IPS-20b (cell line): ENCODE measurements at regions not wholly inside any gene's neighbourhood (a gene's known extent, or its start where the extent isn't known, plus 50 kb on each side); places are given as distances from the start of the nearest gene placed in this dataset.

Experiments
- H3K27ac ChIP-seq: one replicate; pipeline ENCODE4 v1.5.1; 2013; ENCODE audit warnings: low read length
- H3K27me3 ChIP-seq: 2 replicates; pipeline ENCODE4 v1.6.1; 2013; ENCODE audit warnings: mild to moderate bottlenecking, low read length, inconsistent platforms; ENCODE audit not compliant: insufficient read depth
- H3K36me3 ChIP-seq: 2 replicates; pipeline ENCODE4 v1.6.1; 2013; ENCODE audit warnings: low read depth, mild to moderate bottlenecking, inconsistent platforms, low read length, moderate library complexity; ENCODE audit not compliant: insufficient read depth
- H3K4me1 ChIP-seq: 2 replicates; pipeline ENCODE4 v1.6.1; 2013; ENCODE audit warnings: mild to moderate bottlenecking, control low read depth, inconsistent platforms, low read length, moderate library complexity; ENCODE audit not compliant: insufficient read depth
- H3K4me3 ChIP-seq: 2 replicates; pipeline ENCODE4 v1.5.1; 2013; ENCODE audit warnings: mild to moderate bottlenecking, low read length, inconsistent platforms
- H3K9ac ChIP-seq: 2 replicates; pipeline ENCODE4 v1.6.1; 2013; ENCODE audit warnings: low read depth, mild to moderate bottlenecking, inconsistent platforms, low read length, moderate library complexity
- H3K9me3 ChIP-seq: 2 replicates; pipeline ENCODE4 v1.6.1; 2013; ENCODE audit warnings: mild to moderate bottlenecking, low read depth, low read length, inconsistent platforms; ENCODE audit not compliant: insufficient read depth

GRCh38 chr2:207283356-207283755 is 117.6 kb upstream of the KLF7 start:
- Histone ChIP-seq H3K4me3 (no peak overlapping the region), H3K9ac (no peak overlapping the region)

DNA sequence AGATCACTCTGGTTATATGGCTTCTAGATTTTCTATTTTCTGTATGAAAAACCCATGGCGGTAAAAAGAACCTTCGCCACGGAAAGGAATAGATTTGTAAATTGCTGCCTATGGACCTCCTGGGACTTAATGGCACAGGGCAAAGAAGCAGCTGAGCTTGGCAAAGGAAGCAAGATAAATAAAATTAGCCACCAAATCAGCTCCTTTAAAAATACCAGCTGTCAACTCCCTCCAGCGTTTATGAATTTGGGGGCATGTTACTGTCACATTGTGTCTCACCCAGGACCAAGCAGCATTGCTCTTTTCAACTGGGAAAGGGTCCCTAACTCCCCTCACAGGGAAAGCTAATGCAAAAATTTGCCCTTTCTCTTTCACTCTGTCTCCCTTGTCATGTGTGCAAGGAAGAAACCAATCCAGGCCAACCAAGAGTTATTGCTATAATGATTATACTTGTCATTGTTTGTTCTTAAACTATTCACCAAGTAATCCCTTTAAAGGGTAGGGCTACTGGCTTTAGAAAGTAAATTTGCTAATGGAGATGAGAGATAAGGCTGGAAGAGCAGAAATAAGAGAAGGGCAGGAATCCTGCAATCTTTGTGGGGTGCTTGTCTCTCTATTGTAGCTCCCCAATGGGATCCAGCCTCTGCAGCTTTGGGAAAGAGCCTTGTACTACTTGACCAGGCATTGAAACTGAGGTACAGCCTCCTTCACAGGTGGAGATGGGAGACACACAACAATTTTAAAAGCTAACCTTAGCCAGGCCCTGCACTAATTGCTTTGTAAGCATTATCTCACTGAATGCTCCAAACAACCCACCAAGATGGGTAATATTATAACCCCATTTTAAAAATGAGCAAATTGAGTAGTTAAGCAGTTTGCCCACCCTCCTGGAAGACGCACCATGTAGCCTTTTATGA is 119.1 kb upstream of the KLF7 start:
- Histone ChIP-seq H3K9ac (no peak overlapping the region), H3K27me3 (no peaks in the 10 kb centered on the region), H3K36me3 (no peaks in the 10 kb centered on the region), H3K4me3 (no peak overlapping the region), H3K9me3 (no peaks in the 10 kb centered on the region), H3K27ac (no peak overlapping the region), H3K4me1 (peaks cover 24% of the 10 kb centered on the region)

More at GRCh38 chr2:207283356-207283755, 117.6 kb upstream of the KLF7 start:
- Histone ChIP-seq H3K36me3 (no peaks in the 10 kb centered on the region), H3K27ac (no peak overlapping the region), H3K4me1 (peaks cover 10% of the 10 kb centered on the region; the same call in 1 of the 2 replicates), H3K9me3 (no peaks in the 10 kb centered on the region), H3K27me3 (no peaks in the 10 kb centered on the region)

- Histone ChIP-seq H3K9ac (no peak overlapping the region), H3K27me3 (no peaks in the 10 kb centered on the region), H3K4me3 (no peak overlapping the region), H3K9me3 (no peaks in the 10 kb centered on the region), H3K4me1 (peaks cover 24% of the 10 kb centered on the region), H3K36me3 (no peaks in the 10 kb centered on the region), H3K27ac (no peak overlapping the region)
Observed at GRCh38 chr2:207285473-207285815, 119.7 kb upstream of the KLF7 start.

DNA sequence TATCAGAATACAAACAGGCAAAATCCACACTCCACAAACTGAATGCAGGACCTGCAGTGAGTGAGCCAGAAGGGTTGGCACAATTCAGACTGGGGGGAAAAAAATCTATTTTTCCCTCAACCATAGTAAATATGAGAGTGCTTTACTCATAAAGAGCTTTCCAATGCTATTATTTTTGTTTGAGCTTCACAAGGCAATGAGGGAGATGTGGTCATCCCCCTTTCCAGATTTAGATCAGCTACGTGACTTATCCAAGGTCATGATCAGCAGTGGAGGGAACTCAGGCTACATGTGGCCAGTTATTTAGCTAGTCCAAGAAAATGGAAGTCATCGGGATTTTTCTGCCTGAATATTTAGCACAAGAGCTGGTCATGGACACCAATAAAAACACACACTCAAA is 120.4 kb upstream of the KLF7 start:
- no peaks in the 10 kb centered on the region for H3K9me3 ChIP-seq
- no peak overlapping the region for H3K9ac ChIP-seq
- no peak overlapping the region for H3K27ac ChIP-seq
- no peaks in the 10 kb centered on the region for H3K36me3 ChIP-seq
- H3K4me3 ChIP-seq, result no peak overlapping the region
- H3K27me3 ChIP-seq, result no peaks in the 10 kb centered on the region
- peaks cover 24% of the 10 kb centered on the region for H3K4me1 ChIP-seq

GRCh38 chr2:207288628-207289027 is 122.9 kb upstream of the KLF7 start:
- no peaks in the 10 kb centered on the region for H3K9me3 ChIP-seq
- H3K27ac ChIP-seq, result no peak overlapping the region
- H3K4me1 ChIP-seq, result peaks cover 24% of the 10 kb centered on the region
- no peaks in the 10 kb centered on the region for H3K27me3 ChIP-seq
- no peak overlapping the region for H3K9ac ChIP-seq
- H3K36me3 ChIP-seq, result no peaks in the 10 kb centered on the region
- no peak overlapping the region for H3K4me3 ChIP-seq

DNA sequence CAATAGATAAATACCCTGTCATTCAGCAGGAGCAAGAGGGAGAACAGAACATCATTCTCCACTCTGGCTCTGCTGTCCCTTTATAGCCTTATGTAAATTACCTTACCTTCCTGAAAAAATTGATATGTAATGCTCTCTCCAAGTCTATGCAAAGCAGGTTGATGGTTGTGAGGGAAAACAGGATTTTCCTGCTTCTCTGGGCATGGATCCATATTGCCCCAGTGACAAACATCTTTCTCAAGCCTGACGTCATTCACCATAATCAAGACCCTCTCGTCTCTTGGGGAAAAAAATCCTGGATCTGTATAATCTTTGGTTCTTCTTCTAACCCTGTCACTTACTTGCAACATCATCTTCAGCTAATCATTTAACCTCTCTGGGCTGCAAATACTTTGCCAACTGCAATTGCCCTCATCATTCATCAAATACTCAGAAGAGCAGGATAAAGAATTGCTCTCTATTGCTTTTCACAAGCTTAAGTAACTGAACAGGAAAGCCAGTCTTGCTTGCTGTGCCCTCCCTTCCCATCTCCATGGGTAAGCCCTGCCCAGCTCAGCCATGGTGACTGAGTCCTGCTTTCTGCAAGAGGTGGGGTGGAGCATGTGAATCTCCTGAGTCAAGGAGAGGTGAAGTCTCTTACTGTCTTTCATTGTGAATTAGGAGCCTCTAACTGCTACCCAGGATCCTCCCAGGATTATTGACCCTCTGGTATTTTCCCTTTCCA is 123.7 kb upstream of the KLF7 start:
- Histone ChIP-seq H3K9me3 (no peaks in the 10 kb centered on the region), H3K36me3 (no peaks in the 10 kb centered on the region), H3K4me1 (peaks cover 24% of the 10 kb centered on the region), H3K9ac (no peak overlapping the region), H3K27ac (no peak overlapping the region), H3K4me3 (no peak overlapping the region), H3K27me3 (no peaks in the 10 kb centered on the region)

DNA sequence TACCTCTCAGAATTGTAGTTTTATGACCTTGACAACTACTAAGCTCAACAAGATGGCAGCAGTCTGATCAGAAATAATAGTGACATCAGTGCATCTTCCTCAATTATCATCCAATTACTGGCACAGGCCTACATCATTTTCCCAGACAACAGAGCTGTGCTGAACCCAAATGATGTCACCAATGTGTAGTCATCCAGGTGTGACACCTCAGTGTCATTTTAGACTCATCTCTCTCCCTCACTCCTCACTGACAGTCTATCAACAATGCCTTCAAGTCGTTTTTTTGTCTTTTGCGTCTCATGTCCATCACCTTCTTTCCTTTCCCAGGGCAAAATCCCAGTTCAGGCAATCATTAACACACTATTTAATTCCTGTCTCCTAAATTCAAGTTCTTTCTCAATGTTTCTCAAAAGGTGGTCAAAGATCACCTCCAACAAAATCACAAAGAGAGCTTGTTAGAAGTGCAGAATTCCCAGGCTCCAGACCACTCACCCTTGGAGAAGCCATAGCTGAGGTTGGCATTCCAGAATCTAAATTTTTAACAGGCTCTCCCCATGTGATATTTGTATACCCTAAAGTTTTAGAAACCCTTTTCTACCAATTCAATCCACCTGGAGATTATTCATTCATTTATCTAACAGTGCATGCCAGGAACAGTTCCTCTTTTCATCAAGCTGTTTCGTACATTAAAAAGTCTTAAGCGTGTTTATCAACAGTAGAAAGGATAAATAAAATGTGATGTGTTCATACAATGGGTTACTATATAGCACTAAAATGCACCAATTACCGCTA is 125.3 kb upstream of the KLF7 start:
- Histone ChIP-seq H3K9ac (no peak overlapping the region), H3K4me3 (no peak overlapping the region), H3K4me1 (peaks cover 14% of the 10 kb centered on the region), H3K36me3 (no peaks in the 10 kb centered on the region), H3K9me3 (no peaks in the 10 kb centered on the region), H3K27me3 (no peaks in the 10 kb centered on the region), H3K27ac (no peak overlapping the region)

GRCh38 chr2:207291625-207292252 is 126.0 kb upstream of the KLF7 start:
- Histone ChIP-seq H3K4me3 (no peak overlapping the region), H3K9ac (no peak overlapping the region), H3K4me1 (peaks cover 19% of the 10 kb centered on the region), H3K27me3 (no peaks in the 10 kb centered on the region), H3K36me3 (no peaks in the 10 kb centered on the region), H3K9me3 (no peaks in the 10 kb centered on the region), H3K27ac (no peak overlapping the region)

DNA sequence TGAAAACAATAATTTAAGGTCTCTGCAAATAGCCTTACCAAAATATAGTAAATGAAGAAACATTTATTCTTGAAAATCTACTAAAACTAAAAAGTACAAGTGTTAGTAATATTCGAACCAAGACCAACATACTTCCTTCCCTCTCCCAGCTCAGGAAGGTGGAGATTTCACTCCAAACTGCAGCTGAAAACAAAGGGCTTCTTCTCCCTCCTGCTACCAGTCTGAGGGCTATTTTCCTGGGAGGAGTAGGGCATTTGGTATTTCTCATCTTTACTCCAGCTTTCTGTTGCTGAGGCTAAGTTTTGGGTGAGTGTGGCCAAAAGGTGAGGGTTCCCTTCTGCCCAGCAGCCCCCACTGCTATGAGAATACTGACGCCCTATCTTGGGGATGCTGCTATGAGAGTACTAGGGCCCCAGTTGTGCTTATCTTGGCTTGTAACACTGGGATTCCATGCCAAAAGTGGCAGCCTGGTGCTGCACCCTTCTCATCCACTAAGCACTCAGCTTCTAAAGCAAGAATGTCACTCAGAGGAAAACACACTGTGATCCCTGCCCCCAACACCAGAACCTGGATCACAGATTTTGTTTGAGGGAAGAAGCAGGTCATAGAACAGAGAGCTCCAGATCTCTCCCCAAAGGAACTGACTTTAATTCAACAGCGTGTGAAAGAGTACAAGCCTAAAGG is 130.7 kb upstream of the KLF7 start:
- no peak overlapping the region for H3K9ac ChIP-seq
- no peaks in the 10 kb centered on the region for H3K9me3 ChIP-seq
- H3K27me3 ChIP-seq, result no peaks in the 10 kb centered on the region
- no peak overlapping the region for H3K27ac ChIP-seq
- no peak overlapping the region for H3K4me3 ChIP-seq
- no peaks in the 10 kb centered on the region for H3K36me3 ChIP-seq
- H3K4me1 ChIP-seq, result peaks cover 16% of the 10 kb centered on the region

DNA sequence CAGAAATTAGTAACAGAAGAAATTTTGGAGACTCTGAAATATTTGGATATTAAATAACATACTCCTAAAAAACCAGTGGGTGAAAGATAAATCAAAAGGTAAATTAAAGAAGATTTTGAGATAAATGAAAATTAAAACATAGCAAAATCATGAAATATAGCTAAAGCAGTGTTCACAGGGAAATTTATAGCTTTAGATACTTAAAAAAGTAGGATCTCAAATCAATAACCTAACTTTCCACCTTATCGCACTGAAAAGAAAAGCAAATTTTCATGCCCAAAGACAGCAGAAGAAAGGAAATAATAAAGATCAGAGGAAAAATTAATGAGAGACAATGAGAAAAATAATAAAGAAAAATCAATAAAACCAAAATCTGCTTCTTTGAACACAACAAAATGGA is 135.1 kb upstream of the KLF7 start:
- no peak overlapping the region for H3K9ac ChIP-seq
- no peak overlapping the region for H3K27ac ChIP-seq
- H3K36me3 ChIP-seq, result no peaks in the 10 kb centered on the region
- no peaks in the 10 kb centered on the region for H3K27me3 ChIP-seq
- no peaks in the 10 kb centered on the region for H3K9me3 ChIP-seq
- H3K4me3 ChIP-seq, result no peak overlapping the region
- peaks cover 16% of the 10 kb centered on the region for H3K4me1 ChIP-seq

DNA sequence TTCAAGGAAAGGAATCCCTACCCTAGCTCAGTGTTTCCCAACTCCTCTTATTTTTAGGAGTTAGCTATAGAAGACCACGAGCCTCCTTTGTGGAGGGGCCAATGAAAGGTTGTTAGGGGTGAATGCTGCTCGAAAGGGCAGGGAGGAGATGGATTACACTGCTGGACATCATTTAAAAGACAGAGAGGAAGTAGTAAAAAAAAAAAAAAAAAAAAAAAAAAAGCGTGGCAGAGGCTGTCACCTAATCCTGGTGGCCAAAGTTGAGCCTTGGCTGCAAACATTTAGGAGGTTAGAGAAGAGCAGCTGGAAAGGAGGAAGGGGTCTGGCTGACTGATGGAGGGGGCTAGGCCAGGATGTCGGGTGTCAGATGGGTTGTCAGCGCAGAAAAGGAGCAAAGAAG is 139.0 kb upstream of the KLF7 start:
- Histone ChIP-seq H3K4me1 (no peaks in the 10 kb centered on the region), H3K27me3 (no peaks in the 10 kb centered on the region), H3K9ac (no peak overlapping the region)

More for the DNA sequence above, 139.0 kb upstream of the KLF7 start:
- H3K27ac ChIP-seq, result no peak overlapping the region
- H3K4me3 ChIP-seq, result no peak overlapping the region
- H3K9me3 ChIP-seq, result no peaks in the 10 kb centered on the region
- H3K36me3 ChIP-seq, result no peaks in the 10 kb centered on the region
